HG03521 (cell line): ENCODE measurements at regions not wholly inside any gene's neighbourhood (a gene's known extent, or its start where the extent isn't known, plus 50 kb on each side); places are given as distances from the start of the nearest gene placed in this dataset.

Source experiments
- ATAC-seq: cut with Tn5 transposase; IDR thresholded peaks from one replicate; pipeline ENCODE4 v1.9.1; 2021; ENCODE audit warnings: mild to moderate bottlenecking, moderate library complexity; ENCODE audit not compliant: unreplicated experiment

DNA sequence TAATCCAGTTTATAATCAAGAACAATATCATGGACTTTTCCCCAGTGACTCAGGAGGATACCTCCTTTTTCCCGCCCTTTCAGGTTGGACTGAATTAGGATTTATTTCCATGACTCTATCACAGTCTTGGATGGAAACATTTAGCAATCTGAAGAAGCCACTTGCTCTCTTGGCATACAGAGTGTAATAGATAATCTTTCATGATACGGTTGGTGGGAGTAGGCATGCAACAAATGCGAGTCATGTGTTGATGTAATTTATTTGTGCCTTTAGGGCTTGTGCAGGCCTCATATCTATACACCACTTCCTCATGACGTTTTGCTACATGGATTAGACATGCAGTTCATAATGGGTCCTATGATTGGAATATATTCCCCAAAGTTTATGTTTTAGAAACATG, 54.2 kb upstream of the MCTP2 start:
- no peak for ATAC-seq

DNA sequence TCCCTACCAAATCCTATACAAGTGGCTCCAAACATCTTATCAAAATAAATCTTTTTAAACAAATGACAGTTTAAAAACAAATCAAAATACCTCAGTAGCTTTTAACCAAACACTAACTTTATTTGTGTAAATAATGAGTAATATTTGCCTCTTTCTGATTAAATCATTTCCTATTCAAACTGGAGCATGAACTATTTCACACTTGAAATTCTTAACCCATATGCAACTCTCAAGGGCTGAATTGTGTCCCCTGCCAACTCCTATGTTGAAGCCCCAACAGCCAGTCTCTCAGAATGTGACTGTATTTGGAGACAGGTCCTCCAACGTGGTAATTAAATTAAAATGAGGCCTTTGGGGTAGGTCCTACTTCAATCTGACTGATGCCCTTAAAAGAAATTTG, 55.9 kb upstream of the MCTP2 start:
- no peak for ATAC-seq

DNA sequence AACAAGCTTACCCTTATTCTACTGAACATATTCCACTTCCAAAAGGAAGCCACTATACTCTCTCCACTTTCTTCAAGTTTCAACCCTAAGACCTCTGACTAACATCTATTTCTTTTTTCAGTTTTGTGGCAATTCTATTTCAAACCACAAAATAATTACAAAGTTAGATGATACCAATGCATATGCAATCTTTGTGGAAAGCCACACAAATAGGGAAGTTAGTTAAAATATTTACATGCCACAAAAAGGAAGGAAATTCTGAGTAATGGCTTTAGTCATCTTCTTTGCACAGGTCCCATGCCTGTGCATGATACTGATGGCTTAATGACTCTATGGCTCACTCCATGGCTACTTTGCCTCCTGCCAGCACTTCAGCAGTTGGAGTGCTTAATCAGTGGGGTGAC, 57.0 kb upstream of the MCTP2 start:
- peak; percentile 77 for ATAC-seq

DNA sequence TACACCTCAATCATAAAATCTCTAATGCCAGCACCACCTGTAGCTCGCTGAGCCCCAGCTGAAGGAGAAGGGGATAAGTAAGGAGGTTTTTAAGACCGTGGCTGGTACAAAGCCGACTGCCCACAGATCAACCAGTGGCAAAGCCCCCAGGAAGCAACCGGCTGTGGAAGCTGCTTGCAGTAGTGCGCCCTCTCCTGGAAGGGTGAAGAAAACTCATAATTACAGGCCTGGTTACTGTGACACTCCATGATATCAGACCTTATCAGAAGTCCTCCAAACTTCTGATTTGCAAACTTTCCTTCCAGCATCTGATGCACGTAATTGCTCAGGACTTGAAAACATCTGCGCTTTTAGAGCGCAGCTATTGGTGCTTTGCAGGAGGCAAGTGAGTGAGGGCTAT, 63.1 kb upstream of the MCTP2 start:
- no peak for ATAC-seq

DNA sequence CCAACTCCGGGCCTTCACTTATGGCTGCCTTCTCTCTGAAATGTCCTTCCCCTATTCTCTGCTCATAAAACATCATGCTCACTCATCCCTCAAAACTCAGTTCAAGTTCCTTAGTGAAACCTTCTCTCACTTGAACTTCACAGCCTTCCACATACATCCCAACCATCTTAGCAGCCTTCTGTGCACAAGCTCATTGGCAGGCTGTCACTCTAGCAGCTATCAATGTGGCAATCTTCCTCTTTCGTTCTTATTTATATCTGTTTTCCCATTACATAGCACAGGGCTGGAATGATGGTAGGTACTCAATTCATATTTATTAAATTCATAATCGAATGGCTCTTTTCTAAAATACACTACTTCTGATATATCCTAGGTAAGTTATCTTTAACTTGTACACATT, 66.4 kb upstream of the MCTP2 start:
- ATAC-seq: no peak

DNA sequence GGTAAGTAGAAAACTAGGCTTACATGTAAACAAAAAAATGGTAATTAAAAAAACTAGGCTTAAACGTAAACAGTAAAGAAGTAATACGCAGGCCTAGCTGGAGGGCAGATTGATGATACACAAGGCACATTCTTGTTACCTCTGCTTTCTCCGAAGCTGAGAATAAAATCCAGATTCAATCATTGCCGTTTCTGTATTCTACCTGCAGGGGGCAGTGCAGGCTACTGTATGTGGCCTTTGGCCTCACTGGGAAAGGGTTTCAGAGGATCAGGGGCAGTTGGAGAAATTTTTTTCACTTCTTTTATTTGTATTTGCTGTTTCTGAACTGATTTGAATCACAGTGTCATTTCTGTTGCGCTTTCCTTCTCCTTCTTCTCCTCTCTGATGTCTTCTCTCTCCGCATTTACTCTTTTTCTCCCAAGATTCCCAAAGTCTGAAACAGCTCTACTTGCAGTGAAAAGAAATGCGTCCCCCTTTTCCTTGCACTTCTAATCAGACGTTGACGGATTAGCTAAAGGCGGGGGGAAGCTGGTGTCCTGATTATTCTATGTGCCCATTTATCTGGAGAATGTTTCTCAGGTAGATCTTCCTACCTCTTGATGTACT, 67.1 kb upstream of the MCTP2 start:
- no peak for ATAC-seq

DNA sequence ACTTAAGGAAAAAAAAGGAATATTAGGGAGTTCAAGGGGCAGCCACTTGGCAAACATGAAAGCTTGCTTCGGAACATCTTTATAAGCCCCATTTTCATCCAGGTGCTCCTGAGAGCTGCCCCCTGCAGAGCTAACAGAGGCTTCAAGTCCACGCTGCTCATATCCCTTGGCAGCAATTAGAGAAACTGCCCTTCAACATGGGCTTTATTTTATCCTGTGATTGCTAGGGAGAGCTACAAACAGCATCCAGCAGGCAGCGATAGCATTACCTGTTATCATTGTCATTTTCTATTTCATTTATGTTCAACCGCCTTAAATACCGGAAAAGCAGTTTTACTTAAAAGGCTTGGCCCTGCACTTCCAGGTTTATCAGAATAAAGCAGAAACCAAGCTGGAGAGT, 68.4 kb upstream of the MCTP2 start:
- no peak for ATAC-seq

DNA sequence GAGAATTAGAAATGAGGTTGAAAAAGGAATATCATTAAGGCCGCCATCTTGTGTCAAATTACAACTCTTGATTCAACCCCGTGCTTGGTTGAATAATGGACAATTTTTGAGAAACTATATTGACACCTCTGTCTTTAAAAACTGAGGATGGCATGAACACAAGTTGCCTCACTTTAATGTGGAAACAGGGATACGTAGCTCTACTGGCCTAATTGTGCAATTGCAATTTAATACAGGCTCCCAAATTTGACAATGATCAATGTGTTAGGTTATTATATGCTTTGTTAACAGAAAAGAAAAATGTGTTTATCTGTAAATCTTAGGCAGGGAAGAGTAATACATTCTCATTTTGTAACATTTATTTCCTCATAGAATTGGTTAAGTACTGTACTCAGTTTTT, 77.1 kb upstream of the MCTP2 start:
- no peak for ATAC-seq

DNA sequence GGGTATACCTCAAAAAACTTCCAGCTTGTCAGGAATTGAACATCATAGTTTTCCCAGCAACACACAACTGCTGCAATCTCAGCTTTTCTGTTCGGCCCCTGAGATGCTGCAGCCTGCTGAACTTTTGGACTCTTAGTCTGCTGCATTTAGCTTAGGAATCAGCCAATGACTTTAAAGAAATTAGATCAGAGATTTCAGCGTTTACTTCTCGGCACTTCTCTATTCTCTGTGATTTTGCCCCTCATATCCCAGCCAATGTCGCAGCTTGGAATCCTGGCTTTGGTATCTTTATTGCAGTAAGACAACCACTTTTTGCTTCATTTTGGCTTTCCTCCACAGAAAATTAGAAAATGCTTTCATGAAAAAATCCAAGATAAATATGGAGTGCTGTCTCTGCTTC, 86.3 kb upstream of the MCTP2 start:
- no peak for ATAC-seq

DNA sequence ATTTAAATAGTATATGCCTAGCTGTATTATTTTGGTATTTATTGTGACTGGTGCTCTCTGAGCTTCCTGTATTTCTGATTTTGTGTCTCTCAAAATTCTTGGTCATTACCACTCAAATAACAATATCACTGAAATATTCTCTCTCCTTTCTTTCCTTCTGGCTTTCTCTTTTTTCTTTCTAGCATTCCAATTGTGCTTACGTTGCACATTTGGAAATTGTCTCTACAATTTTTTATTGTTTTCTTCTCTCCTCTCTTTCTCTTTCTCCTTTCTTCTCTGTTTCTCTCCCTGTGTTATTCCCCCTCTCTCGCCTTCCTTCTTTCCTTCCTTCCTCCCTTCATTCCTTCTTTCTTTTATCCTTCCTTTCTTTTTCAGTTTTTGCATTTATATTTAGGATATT, 89.6 kb upstream of the MCTP2 start:
- no peak for ATAC-seq

DNA sequence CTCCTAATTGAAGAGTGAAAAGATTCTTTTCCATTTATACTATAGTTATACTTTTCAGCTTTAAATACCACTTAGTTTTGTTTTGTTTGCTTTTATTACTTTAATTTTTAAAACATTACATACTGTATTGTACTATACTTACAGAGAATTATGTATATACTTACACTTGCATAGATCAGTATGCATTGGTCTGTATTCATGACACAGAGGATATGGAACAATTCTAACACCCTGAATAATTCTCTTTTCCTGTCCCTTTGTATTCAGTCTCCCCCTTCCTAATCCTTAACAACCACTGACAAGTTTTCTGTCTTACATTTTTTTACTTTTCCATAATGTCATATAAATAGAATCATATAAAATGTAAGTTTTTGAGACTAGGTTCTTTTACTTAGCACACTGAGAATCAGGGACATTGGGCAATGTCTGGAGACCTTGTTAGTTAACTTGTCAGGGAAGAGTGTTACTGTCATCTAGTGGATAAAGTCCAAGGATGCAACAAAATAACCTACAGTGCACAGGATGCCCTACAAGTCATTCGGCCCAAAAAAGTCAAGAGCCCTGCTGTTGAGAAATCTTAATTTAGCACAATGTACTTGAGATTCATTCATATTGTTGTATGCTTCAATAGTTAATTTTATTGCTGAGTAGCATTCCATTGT, 95.7 kb upstream of the MCTP2 start:
- no peak for ATAC-seq

DNA sequence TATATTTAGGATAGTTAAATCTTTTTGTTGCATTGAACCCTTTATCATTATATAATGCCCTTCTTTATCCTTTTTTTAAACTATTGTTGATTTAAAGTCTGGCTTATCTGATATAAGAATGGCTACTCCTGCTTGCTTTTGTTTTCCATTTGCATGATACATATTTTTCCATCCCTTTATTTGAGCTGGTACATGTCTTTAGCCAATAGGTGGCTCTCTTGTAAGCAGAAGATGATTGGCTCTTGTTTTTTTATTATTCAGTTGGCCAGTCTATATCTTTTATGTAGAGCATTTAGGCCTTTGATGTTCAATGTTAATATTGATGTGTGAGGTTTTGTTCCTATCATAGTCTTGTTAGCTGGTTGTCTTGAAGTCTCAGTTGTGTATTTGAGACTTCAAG, 99.5 kb upstream of the MCTP2 start:
- no peak for ATAC-seq

DNA sequence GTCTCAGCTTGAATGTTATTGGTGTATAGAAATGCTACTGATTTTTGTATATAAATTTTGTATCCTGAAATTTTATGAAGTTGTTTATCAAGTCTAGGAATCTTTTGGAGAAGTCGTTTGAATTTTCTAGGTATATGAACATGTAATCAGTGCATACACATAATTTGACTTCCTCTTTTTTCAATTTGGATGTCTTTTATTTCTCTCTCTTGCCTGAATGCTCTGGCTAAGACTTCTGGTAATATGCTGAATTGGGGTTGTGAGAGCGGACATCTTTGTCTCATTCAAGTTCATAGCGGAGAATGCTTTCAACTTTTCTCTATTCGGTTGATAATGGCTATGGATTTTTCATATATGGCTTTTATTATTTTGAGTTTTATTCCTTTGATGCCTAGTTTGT, 100.9 kb upstream of the MCTP2 start:
- no peak for ATAC-seq

DNA sequence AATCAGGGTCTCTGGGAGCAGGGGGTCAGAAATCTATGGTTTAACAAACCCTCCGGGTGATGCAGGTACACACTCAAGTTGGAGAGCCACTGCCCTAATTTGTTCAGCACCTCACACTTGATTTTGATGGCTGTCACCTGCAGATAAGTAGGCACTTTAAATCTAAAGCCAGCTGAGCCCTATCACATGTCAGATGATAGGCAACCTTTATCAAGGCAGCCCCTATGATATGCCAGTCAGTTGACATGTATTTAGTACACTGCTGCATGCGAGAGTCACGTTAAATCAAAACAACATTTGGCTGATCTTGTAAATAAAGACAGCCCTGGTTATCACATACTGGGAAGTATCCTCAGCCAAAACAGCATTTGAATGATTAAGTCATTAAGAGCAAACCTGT, 104.4 kb upstream of the MCTP2 start:
- no peak for ATAC-seq

DNA sequence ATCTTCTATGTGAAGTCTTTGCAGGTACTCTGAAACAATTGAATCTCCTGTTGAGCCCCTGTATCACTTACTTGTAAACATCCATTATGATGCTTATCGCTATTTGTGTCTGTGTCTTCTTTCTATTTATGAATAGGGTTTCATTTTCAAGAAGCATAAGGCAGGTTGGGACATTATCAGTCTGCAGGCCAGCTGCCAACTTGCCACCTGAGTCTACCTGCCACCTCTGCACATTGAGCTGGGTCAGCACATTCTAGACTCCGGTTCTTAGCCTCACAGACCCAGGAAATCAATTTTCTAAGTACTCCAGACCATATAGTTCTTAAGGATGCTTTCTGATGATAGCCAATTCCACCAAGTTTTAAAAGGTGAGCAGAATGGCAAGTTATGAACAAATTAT, 105.7 kb upstream of the MCTP2 start:
- ATAC-seq: no peak

DNA sequence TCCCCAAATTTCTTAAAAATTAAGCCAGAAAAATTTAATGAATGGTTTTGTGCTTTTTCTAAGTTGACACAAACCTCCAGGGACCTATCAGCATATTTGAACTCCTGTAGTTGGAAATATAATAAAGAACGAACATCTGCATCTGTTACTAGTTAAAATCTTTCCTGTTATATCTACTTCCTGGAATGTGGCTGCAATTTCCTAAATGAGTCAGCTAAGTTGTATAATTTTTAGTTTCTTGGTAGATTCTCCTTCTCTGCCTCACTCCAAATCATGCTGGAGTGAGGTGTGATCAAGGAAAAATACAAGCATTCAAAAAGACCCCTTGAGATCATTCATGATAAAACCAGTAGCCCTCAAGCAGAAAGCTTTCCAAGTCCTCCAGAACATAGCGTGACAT, 106.2 kb upstream of the MCTP2 start:
- ATAC-seq: no peak

DNA sequence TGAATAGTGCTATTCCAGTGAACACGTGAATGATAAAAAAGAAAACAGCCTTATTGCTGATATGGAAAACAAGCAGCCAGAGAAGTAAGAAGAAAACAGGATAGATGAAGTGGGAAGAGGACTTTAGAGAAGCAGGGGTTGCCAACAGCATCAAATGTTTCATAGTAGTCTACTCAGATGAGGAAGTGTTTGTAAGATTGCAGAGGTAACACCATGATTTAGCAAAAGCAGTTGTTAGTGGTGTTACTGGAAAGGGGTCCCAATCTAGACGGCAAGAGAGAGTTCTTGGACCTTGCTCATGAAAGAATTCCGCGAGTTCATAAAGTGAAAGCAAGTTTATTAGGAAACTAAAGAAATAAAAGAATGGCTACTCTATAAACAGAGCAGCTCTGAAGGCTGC, 108.8 kb upstream of the MCTP2 start:
- no peak for ATAC-seq

DNA sequence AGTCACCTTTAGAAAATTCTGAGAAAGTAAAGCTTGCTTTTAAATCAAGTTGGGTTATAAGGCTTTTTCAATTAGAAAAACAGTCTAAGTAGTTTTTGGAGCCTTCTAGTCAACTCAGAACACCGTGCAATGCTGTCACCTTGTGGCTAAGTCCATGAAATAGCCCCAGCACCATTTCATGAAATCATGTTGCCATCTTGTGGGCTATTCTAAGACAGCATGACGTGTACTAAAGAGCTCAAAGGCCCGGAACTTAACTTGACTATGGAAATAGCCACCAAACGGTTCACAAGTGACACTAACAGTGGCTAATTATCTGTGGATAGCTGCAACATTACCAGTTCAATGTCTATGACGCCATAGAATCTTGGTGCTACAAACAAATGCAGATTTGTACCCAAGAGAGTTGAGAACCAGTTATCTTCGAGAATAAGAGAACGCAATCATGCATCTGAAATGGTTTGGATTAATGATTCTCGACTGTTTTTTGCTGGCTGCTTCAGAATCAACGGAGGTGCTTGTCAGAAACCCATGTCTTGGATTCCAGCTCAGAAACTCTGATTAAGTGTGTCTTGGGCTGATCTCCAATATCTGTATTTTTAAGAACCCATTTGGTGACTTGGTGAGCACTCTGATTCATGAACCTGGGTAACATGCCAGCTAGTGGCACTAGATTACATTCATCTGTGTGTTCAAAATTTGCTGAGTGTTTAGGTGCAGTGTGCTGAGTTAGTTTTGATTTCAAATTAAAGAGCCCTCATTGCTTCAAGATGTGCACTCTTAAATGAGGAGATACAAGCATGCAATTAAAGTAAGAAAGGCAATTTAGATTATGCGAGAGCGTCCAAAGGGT, 111.2 kb upstream of the MCTP2 start:
- ATAC-seq: peak; percentile 97

DNA sequence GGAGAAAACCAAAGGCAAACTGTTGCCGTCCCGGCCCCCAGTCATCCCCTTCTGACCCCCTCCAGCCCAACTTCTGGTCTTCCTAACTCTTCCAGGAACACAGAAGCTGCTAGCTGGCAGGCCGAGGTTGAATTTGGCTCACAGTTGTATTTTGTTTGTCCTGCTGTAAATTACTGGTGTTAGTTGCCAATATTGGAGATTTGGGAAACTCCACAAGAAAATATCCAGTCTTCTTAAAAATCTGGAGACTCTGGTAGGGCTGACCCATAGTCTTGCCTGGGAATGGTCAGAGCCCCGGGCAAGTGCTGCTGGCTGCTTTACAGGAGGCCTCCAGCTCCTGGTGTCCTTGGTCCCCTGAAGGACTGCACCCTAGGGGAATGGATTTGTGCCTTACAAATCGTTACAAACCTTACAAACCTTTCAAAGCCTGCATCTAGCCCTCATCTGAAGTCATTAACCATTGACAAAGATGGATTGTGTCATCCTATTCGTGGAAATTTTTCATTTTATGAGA, 112.0 kb upstream of the MCTP2 start:
- no peak for ATAC-seq

DNA sequence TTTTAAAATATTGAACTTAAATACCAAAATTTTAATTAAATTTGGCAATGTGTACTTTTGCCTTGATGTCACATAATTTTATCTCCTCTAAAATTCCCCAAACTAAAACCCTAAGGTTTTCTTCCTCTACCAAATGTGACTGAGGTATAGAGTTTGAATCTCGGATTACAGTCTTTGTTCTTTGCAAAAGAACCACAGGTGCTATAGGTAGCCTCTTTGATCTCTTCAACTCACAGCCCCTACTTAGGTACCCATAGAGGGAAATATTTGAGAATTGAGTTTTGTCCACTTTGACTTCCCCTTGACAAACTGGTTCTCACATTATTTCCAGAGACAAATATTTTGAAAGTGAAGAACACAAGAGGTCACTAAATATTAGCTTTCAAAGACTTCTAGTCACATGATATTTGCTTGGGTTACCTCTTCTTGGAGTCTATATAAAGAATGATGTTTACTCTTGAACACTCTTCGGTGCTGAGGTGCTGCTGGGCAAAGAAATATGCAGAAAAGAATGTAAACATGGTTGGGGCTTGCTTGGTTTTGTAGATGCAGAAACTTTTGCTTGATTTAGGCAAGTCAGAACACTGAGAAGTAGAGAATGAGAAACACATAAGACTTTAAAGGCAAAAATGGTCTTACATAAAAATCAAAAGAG, 120.8 kb upstream of the MCTP2 start:
- no peak for ATAC-seq

DNA sequence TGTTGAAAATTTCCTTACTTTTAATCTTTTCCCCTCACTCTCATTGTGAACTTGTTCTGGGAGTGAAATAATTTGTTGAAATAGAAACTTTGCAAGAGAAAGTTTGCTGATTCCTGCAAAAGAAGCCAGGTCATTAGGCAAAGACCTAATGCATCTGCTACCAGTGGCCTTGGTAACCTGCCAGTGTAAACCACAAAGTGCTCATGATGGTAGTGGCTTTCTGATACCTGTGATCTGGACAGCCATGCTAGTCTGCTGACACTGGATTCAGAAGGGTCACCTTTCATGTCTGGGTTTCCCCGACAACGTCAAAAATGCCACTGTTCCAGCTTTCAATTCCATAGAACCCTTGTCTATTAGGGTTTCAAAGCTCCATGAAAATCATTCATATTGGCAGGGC, 123.7 kb upstream of the MCTP2 start:
- ATAC-seq: no peak

DNA sequence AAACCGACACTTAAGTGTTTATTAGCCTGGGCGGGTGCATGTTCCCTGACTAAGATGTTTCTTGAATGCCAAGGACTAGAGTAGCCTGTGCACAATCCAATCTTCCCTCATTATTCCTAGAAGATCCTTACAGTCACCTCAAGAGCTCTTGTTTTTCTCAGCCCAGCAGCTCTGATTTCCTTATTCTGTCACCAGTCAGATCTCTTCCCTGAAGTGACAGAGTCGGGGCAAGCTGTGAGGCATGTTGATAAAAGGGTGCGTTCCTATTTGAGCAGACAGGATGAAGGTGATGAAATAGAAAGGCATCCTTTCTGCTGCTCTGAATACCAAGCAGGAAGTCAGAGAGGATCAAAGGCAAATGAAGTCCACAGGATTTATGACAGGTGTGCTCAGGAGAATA, 125.6 kb upstream of the MCTP2 start:
- ATAC-seq: no peak
